GM12875 (cell line): ENCODE measurements at regions not wholly inside any gene's neighbourhood (a gene's known extent, or its start where the extent isn't known, plus 50 kb on each side); places are given as distances from the start of the nearest gene placed in this dataset.

ENCODE experiments used
- H3K4me3 ChIP-seq: one replicate; pipeline ENCODE4 v1.5.1; 2011; ENCODE audit warnings: low read depth, low read length, control low read depth
- CTCF ChIP-seq: IDR thresholded peaks from 2 replicates; pipeline ENCODE4 v1.5.1; 2011; ENCODE audit warnings: low read depth, mild to moderate bottlenecking, control low read depth, inconsistent platforms, low read length, moderate library complexity, borderline replicate concordance; ENCODE audit not compliant: insufficient read depth

- TF ChIP-seq CTCF: no peak
- no peak overlapping the region for H3K4me3 ChIP-seq
Measured at GRCh38 chr10:113473851-113474250, 79.0 kb upstream of the HABP2 start.

GRCh38 chr10:113474752-113475151, 78.1 kb upstream of the HABP2 start:
- no peak for TF ChIP-seq CTCF

GRCh38 chr10:113475381-113475807, 77.5 kb upstream of the HABP2 start:
- no peak for TF ChIP-seq CTCF

More at GRCh38 chr10:113474752-113475151, 78.1 kb upstream of the HABP2 start:
- no peak overlapping the region for H3K4me3 ChIP-seq

GRCh38 chr10:113476191-113476590, 76.7 kb upstream of the HABP2 start:
- H3K4me3 ChIP-seq: no peak overlapping the region

More at GRCh38 chr10:113475381-113475807, 77.5 kb upstream of the HABP2 start:
- no peak overlapping the region for H3K4me3 ChIP-seq

GRCh38 chr10:113476673-113477072, 76.2 kb upstream of the HABP2 start:
- no peak for TF ChIP-seq CTCF
- H3K4me3 ChIP-seq: no peak overlapping the region

More at GRCh38 chr10:113476191-113476590, 76.7 kb upstream of the HABP2 start:
- no peak for TF ChIP-seq CTCF

GRCh38 chr10:113477451-113477850, 75.4 kb upstream of the HABP2 start:
- no peak overlapping the region for H3K4me3 ChIP-seq
- TF ChIP-seq CTCF: no peak

- H3K4me3 ChIP-seq: no peak overlapping the region
- TF ChIP-seq CTCF: no peak
Measured at GRCh38 chr10:113479346-113480080, 73.3 kb upstream of the HABP2 start.
